K562 (cell line): ENCODE measurements at regions not wholly inside any gene's neighbourhood (a gene's known extent, or its start where the extent isn't known, plus 50 kb on each side); places are given as distances from the start of the nearest gene placed in this dataset.

ENCODE experiments used
- ATAC-seq: fragments of 200-7000 bp; cut with Tn5 transposase; 3 replicates; pipeline ENCODE4 v1.9.1; 2020; ENCODE audit warnings: moderate library complexity
- BruUV-seq: library from RNA; stranded (reverse); fragments of 400-500 nt; replicated peaks from 2 replicates; lab custom pipeline; 2021; lab: Mats Ljungman, UMichigan
- CTCF ChIA-PET: fragments of 300-600 bp; formaldehyde crosslinking; extraction: SDS; loops from one replicate; lab custom pipeline; 2021; ENCODE audit warnings: low intra/inter-chr PET ratio; lab: Yijun Ruan, JAX
- POLR2A ChIA-PET: fragments of 300-600, 350-650 bp; sonication (Branson Sonifier 250); formaldehyde crosslinking; extraction: SDS; loops from one replicate; lab custom pipeline; 2021; ENCODE audit warnings: antibody characterized with exemption, inconsistent platforms; lab: Yijun Ruan, JAX
- DNase-seq, 4 experiments: peaks; one replicate each; pipeline versions ENCODE4 v3.0.0 to v3.0.0-alpha.2; 2011 to 2018; ENCODE audit warnings: low spot score in 3 of 4, mixed read lengths in 3 of 4; ENCODE audit errors: extremely low read depth in 1 of 4
- FAIRE-seq: peaks from 2 replicates; lab custom pipeline; 2011; peaks lifted over from hg19 to GRCh38; lab: Jason Lieb, UNC
- H2AFZ ChIP-seq: 2 replicates; pipeline ENCODE4 v1.6.0; 2011; ENCODE audit warnings: low read depth, low read length, control low read depth, inconsistent platforms
- H3K27ac ChIP-seq: fragments of 200-600 bp; 3 replicates; pipeline ENCODE4 v1.8.0; 2011; ENCODE audit warnings: low read depth, mild to moderate bottlenecking, control low read depth, inconsistent platforms, low read length, moderate library complexity, mixed read lengths; ENCODE audit errors: extremely low read depth
- H3K27me3 ChIP-seq, 2 experiments: fragments of 300-600 bp in 1 of 2; 2 replicates in 1 of 2; 3 replicates in 1 of 2; pipeline versions ENCODE4 v1.6.0 to v1.8.0; 2011; ENCODE audit warnings: inconsistent platforms in 2 of 2, low read length in 2 of 2, mild to moderate bottlenecking in 1 of 2, mixed read lengths in 1 of 2, moderate library complexity in 1 of 2; ENCODE audit not compliant: control insufficient read depth in 2 of 2, insufficient read depth in 2 of 2
- H3K36me3 ChIP-seq: fragments of 300-600 bp; 3 replicates; pipeline ENCODE4 v1.8.0; 2011; ENCODE audit warnings: mild to moderate bottlenecking, low read length, inconsistent platforms; ENCODE audit not compliant: control insufficient read depth, insufficient read depth
- H3K4me1 ChIP-seq, 2 experiments: fragments of 200-600 bp in 1 of 2; replicated peaks in 1 of 2; 2 replicates in 1 of 2; 3 replicates in 1 of 2; pipeline versions ENCODE4 v1.5.1 to v1.8.0; 2011; ENCODE audit warnings: inconsistent platforms in 2 of 2, low read length in 2 of 2, mild to moderate bottlenecking in 1 of 2, mixed read lengths in 1 of 2, moderate library complexity in 1 of 2; ENCODE audit not compliant: control insufficient read depth in 2 of 2, insufficient read depth in 2 of 2
- H3K4me2 ChIP-seq: 2 replicates; pipeline ENCODE4 v1.6.1; 2011; ENCODE audit warnings: low read length, control low read depth, inconsistent platforms, mixed read lengths; ENCODE audit not compliant: insufficient read depth
- H3K4me3 ChIP-seq: fragments of 200-600 bp; sonication (generic), shearing (Covaris generic); 2 replicates; pipeline ENCODE4 v1.5.1; 2016; ENCODE audit warnings: control low read depth, inconsistent platforms
- H3K79me2 ChIP-seq: fragments of 200-600 bp; 3 replicates; pipeline ENCODE4 v1.8.0; 2011; ENCODE audit warnings: low read length, inconsistent platforms; ENCODE audit not compliant: control insufficient read depth, insufficient read depth
- H3K9ac ChIP-seq, 2 experiments: 2 replicates each; pipeline versions ENCODE4 v1.6.0 to v1.6.1; 2011; ENCODE audit warnings: low read depth in 2 of 2, low read length in 2 of 2, control low read depth in 1 of 2, inconsistent platforms in 1 of 2, mild to moderate bottlenecking in 1 of 2, mixed read lengths in 1 of 2; ENCODE audit not compliant: insufficient read depth in 1 of 2
- H3K9me1 ChIP-seq: one replicate; pipeline ENCODE4 v1.6.0; 2011; ENCODE audit warnings: inconsistent platforms, mild to moderate bottlenecking, low read length, moderate library complexity; ENCODE audit not compliant: control insufficient read depth, insufficient read depth
- H3K9me3 ChIP-seq: replicated peaks from 2 replicates; pipeline ENCODE4 v1.5.1; 2011; ENCODE audit warnings: low read depth, low read length, inconsistent platforms; ENCODE audit not compliant: control insufficient read depth, insufficient read depth
- H4K20me1 ChIP-seq: replicated peaks from 2 replicates; pipeline ENCODE4 v1.6.1; 2011; ENCODE audit warnings: low read length, inconsistent platforms, mixed read lengths; ENCODE audit not compliant: control insufficient read depth, insufficient read depth
- HMG20B ChIP-seq: fragments of 250-450 bp; sonication (Bioruptor Pico); IDR thresholded peaks from 2 replicates; pipeline ENCODE4 v1.5.0; 2021; ENCODE audit warnings: mild to moderate bottlenecking
- IFI16 ChIP-seq: fragments of 250-450 bp; sonication (Bioruptor Pico); IDR thresholded peaks from 2 replicates; pipeline ENCODE4 v2.1.2; 2022; ENCODE audit warnings: mild to moderate bottlenecking, inconsistent platforms
- KDM5B ChIP-seq: fragments of 200-600 bp; sonication (generic); IDR thresholded peaks from 2 replicates; pipeline ENCODE4 v1.6.1; 2012; ENCODE audit warnings: low read depth, mild to moderate bottlenecking, moderate library complexity, low read length, control low read depth, inconsistent platforms; ENCODE audit not compliant: insufficient replicate concordance
- ZC3H11A ChIP-seq: IDR thresholded peaks from 2 replicates; pipeline ENCODE4 v1.6.1; 2012; ENCODE audit warnings: low read depth, low read length, improper control_type of control experiment
- WGBS: fragments of 100-300 bp; shearing (Covaris generic); methylation state at CpG from one replicate; pipeline ENCODE4 v1.1.6; 2016; ENCODE audit warnings: low coverage, mixed read lengths; ENCODE audit not compliant: insufficient coverage; ENCODE audit errors: missing lambda C conversion rate; 5-methylcytosine and 5-hydroxymethylcytosine counted together
- in situ Hi-C: fragments of 300-500 bp; cut with MboI; formaldehyde crosslinking; loops from 4 replicates; pipeline ENCODE4 v1.15.0; 2018; ENCODE audit warnings: inconsistent platforms, mixed read lengths
- intact Hi-C: fragments of 100-400 bp; cut with micrococcal nuclease; formaldehyde crosslinking; loops from 2 replicates; pipeline ENCODE4 v1.14.2; 2022
- TF ChIP-seq, protein P1 (sequence below): fragments of 450-650 bp; formaldehyde crosslinking; IDR thresholded peaks from 2 replicates; pipeline ENCODE4 v1.4.0; 2022; ENCODE audit warnings: missing genetic modification characterization
- TF ChIP-seq, protein P2 (sequence below): fragments of 250-450 bp; sonication (Bioruptor Pico); IDR thresholded peaks from 2 replicates; pipeline ENCODE4 v1.4.0; 2020; ENCODE audit warnings: mild to moderate bottlenecking

- FAIRE-seq (no peak), DNase-seq (no peak), ATAC-seq (no peak)
- H4K20me1 ChIP-seq = no peaks in the 10 kb centered on the region
- WGBS = 0% methylated on average over 7 of the region's 7 CpGs
- H3K9ac ChIP-seq = no peak overlapping the region
- no peaks in the 10 kb centered on the region for H3K27me3 ChIP-seq
- intact Hi-C loops = no loop called here
- no peaks in the 10 kb centered on the region for H3K36me3 ChIP-seq
- no peak overlapping the region for H3K4me2 ChIP-seq
- ChIA-PET POLR2A (no interaction called here), CTCF (no interaction called here)
- no peaks in the 10 kb centered on the region for H3K9me3 ChIP-seq
- no peaks in the 10 kb centered on the region for H3K9me1 ChIP-seq
- H2AFZ ChIP-seq = no peak overlapping the region
- BruUV-seq = no TSS peak
- no peak overlapping the region for H3K27ac ChIP-seq
- TF ChIP-seq HMG20B (CRISPR knock-in tag) (no peak), IFI16 (CRISPR knock-in tag) (no peak), ZC3H11A (no peak), KDM5B (no peak)
- TF ChIP-seq, protein P1, sequence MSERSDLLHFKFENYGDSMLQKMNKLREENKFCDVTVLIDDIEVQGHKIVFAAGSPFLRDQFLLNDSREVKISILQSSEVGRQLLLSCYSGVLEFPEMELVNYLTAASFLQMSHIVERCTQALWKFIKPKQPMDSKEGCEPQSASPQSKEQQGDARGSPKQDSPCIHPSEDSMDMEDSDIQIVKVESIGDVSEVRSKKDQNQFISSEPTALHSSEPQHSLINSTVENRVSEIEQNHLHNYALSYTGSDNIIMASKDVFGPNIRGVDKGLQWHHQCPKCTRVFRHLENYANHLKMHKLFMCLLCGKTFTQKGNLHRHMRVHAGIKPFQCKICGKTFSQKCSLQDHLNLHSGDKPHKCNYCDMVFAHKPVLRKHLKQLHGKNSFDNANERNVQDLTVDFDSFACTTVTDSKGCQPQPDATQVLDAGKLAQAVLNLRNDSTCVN (CRISPR knock-in tag) = no peak
- TF ChIP-seq, protein P2, sequence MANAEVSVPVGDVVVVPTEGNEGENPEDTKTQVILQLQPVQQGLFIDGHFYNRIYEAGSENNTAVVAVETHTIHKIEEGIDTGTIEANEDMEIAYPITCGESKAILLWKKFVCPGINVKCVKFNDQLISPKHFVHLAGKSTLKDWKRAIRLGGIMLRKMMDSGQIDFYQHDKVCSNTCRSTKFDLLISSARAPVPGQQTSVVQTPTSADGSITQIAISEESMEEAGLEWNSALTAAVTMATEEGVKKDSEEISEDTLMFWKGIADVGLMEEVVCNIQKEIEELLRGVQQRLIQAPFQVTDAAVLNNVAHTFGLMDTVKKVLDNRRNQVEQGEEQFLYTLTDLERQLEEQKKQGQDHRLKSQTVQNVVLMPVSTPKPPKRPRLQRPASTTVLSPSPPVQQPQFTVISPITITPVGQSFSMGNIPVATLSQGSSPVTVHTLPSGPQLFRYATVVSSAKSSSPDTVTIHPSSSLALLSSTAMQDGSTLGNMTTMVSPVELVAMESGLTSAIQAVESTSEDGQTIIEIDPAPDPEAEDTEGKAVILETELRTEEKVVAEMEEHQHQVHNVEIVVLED (CRISPR knock-in tag) = no peak
- no peaks in the 10 kb centered on the region for H3K4me1 ChIP-seq
- no peak overlapping the region for H3K4me3 ChIP-seq
- H3K79me2 ChIP-seq = no peaks in the 10 kb centered on the region
- in situ Hi-C loops = no loop called here
These were observed 534.7 kb upstream of the KLHL29 start for GRCh38 chr2:22850310-22850709.
